ENCODE measurements at regions not wholly inside any gene's neighbourhood (a gene's known extent, or its start where the extent isn't known, plus 50 kb on each side); places are given as distances from the start of the nearest gene placed in this dataset.
"Not testable (repeated sequence)": the region's sequence is repeated elsewhere in the genome, so short reads cannot be mapped to it uniquely, and the experiment has no call there.

DNA sequence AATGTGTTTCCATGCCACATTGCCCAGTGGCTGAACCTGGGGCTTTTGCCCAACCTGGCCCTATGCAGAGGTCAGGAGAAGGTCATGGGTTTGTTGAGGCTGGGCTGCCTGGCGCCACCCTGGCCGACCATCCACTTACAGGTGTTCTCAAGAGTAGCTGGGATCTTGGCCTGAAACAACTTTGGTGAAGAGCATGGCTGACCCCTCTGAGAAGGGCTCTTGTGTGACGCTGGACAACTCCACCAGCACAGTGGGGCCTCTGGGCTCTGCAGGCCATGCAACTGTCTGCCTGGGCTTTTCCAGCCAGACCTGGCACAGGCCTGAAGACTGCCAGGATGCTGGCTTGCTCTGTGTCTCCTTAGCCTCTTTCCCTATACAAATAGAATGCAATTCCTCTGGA is 76.4 kb upstream of the ZNG1B start:
- H3K9ac ChIP-seq (ENCODE audit: low read length) = no peak overlapping the region
- no peak overlapping the region for H3K4me2 ChIP-seq (ENCODE audit: low read length)
- H2AFZ ChIP-seq (ENCODE audit: low read length) = no peak overlapping the region
- TF ChIP-seq, protein P1, sequence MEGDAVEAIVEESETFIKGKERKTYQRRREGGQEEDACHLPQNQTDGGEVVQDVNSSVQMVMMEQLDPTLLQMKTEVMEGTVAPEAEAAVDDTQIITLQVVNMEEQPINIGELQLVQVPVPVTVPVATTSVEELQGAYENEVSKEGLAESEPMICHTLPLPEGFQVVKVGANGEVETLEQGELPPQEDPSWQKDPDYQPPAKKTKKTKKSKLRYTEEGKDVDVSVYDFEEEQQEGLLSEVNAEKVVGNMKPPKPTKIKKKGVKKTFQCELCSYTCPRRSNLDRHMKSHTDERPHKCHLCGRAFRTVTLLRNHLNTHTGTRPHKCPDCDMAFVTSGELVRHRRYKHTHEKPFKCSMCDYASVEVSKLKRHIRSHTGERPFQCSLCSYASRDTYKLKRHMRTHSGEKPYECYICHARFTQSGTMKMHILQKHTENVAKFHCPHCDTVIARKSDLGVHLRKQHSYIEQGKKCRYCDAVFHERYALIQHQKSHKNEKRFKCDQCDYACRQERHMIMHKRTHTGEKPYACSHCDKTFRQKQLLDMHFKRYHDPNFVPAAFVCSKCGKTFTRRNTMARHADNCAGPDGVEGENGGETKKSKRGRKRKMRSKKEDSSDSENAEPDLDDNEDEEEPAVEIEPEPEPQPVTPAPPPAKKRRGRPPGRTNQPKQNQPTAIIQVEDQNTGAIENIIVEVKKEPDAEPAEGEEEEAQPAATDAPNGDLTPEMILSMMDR (IDR thresholded peaks at IDR 0.05; ENCODE audit: low read length) = no peak
- no peak for TF ChIP-seq EZH2 (IDR thresholded peaks at IDR 0.05; ENCODE audit: borderline replicate concordance, low read length)
- no peaks in the 10 kb centered on the region for H3K36me3 ChIP-seq (ENCODE audit: insufficient read depth, low read length)
- no peaks in the 10 kb centered on the region for H3F3A ChIP-seq (ENCODE audit: insufficient read depth, low read length)
- H4K20me1 ChIP-seq (ENCODE audit: insufficient read depth, low read length) = no peaks in the 10 kb centered on the region
- no peak overlapping the region for H3K27ac ChIP-seq (ENCODE audit: low read depth, low read length, poor library complexity, severe bottlenecking)
- no peaks in the 10 kb centered on the region for H3K9me2 ChIP-seq (ENCODE audit: low read depth, low read length)
- no peaks in the 10 kb centered on the region for H3K4me1 ChIP-seq (ENCODE audit: insufficient read depth, low read length, severe bottlenecking)
- no peaks in the 10 kb centered on the region for H3K9me3 ChIP-seq (ENCODE audit: low read length)
- no peaks in the 10 kb centered on the region for H3K79me2 ChIP-seq (ENCODE audit: insufficient read depth, low read length)
- H3K4me3 ChIP-seq (ENCODE audit: low read depth, low read length, poor library complexity, severe bottlenecking) = no peak overlapping the region
- 0 out of 2 replicates have a peak, but pooled peaks cover 2% of the 10 kb centered on the region for H3K27me3 ChIP-seq (ENCODE audit: insufficient read depth, low read length)

- no peak overlapping the region for H3K4me2 ChIP-seq (ENCODE audit: low read length)
- H3K4me1 ChIP-seq (ENCODE audit: insufficient read depth, low read length, severe bottlenecking) = no peaks in the 10 kb centered on the region
- no peak overlapping the region for H2AFZ ChIP-seq (ENCODE audit: low read length)
- no peaks in the 10 kb centered on the region for H3K79me2 ChIP-seq (ENCODE audit: insufficient read depth, low read length)
- no peak overlapping the region for H3K27ac ChIP-seq (ENCODE audit: low read depth, low read length, poor library complexity, severe bottlenecking)
- no peak overlapping the region for H3K4me3 ChIP-seq (ENCODE audit: low read depth, low read length, poor library complexity, severe bottlenecking)
- H4K20me1 ChIP-seq (ENCODE audit: insufficient read depth, low read length) = no peaks in the 10 kb centered on the region
- TF ChIP-seq, protein P1 (IDR thresholded peaks at IDR 0.05; ENCODE audit: low read length) = no peak
- TF ChIP-seq EZH2 (IDR thresholded peaks at IDR 0.05; ENCODE audit: borderline replicate concordance, low read length) = no peak
- H3K9me3 ChIP-seq (ENCODE audit: low read length) = no peaks in the 10 kb centered on the region
- H3K27me3 ChIP-seq (ENCODE audit: insufficient read depth, low read length) = no peaks in the 10 kb centered on the region
- no peaks in the 10 kb centered on the region for H3F3A ChIP-seq (ENCODE audit: insufficient read depth, low read length)
- H3K9me2 ChIP-seq (ENCODE audit: low read depth, low read length) = no peaks in the 10 kb centered on the region
- no peak overlapping the region for H3K9ac ChIP-seq (ENCODE audit: low read length)
- H3K36me3 ChIP-seq (ENCODE audit: insufficient read depth, low read length) = no peaks in the 10 kb centered on the region
Measured at GRCh38 chr2:113357071-113357470, 78.3 kb upstream of the PAX8 start.

GRCh38 chr2:113356284-113356683 is 77.6 kb upstream of the PAX8 start:
- H3K4me3 ChIP-seq (ENCODE audit: low read depth, low read length, poor library complexity, severe bottlenecking); H2AFZ ChIP-seq (ENCODE audit: low read length); H3K27me3 ChIP-seq (ENCODE audit: insufficient read depth, low read length); H3K27ac ChIP-seq (ENCODE audit: low read depth, low read length, poor library complexity, severe bottlenecking); H3K9ac ChIP-seq (ENCODE audit: low read length); H4K20me1 ChIP-seq (ENCODE audit: insufficient read depth, low read length); H3K36me3 ChIP-seq (ENCODE audit: insufficient read depth, low read length); H3K4me2 ChIP-seq (ENCODE audit: low read length); H3K4me1 ChIP-seq (ENCODE audit: insufficient read depth, low read length, severe bottlenecking); H3K9me3 ChIP-seq (ENCODE audit: low read length); H3K9me2 ChIP-seq (ENCODE audit: low read depth, low read length); H3F3A ChIP-seq (ENCODE audit: insufficient read depth, low read length); H3K79me2 ChIP-seq (ENCODE audit: insufficient read depth, low read length): not testable (repeated sequence)

- not testable (repeated sequence) for H3K9me2 ChIP-seq (ENCODE audit: low read depth, low read length); H3F3A ChIP-seq (ENCODE audit: insufficient read depth, low read length); H3K9ac ChIP-seq (ENCODE audit: low read length); H3K4me3 ChIP-seq (ENCODE audit: low read depth, low read length, poor library complexity, severe bottlenecking); H3K36me3 ChIP-seq (ENCODE audit: insufficient read depth, low read length); H3K27ac ChIP-seq (ENCODE audit: low read depth, low read length, poor library complexity, severe bottlenecking); H3K79me2 ChIP-seq (ENCODE audit: insufficient read depth, low read length); H3K27me3 ChIP-seq (ENCODE audit: insufficient read depth, low read length); H2AFZ ChIP-seq (ENCODE audit: low read length); H3K4me2 ChIP-seq (ENCODE audit: low read length); H4K20me1 ChIP-seq (ENCODE audit: insufficient read depth, low read length); H3K9me3 ChIP-seq (ENCODE audit: low read length); H3K4me1 ChIP-seq (ENCODE audit: insufficient read depth, low read length, severe bottlenecking)
Measured at GRCh38 chr2:113355339-113356015, 76.8 kb upstream of the PAX8 start.
